Activated naive CD4-positive, alpha-beta T cell treated with anti-CD3 and anti-CD28 coated beads for 36 hours (primary cell): ENCODE measurements at regions not wholly inside any gene's neighbourhood (a gene's known extent, or its start where the extent isn't known, plus 50 kb on each side); places are given as distances from the start of the nearest gene placed in this dataset.
A peak's percentile ranks its signal among the peaks of the same experiment; 100 is the strongest.

Experiments used
- CTCF ChIA-PET: fragments of 350-600 bp; sonication (Branson Sonifier 250); formaldehyde crosslinking; loops from one replicate; lab custom pipeline; 2021; ENCODE audit warnings: antibody characterized with exemption; lab: Charles Lee
- DNase-seq: peaks from one replicate; pipeline ENCODE4 v3.0.0-alpha.2; 2020
- H3K27ac Mint-ChIP-seq: one replicate; pipeline ENCODE4 v1.8.0; 2021; ENCODE audit warnings: mild to moderate bottlenecking, mixed read lengths
- H3K27me3 Mint-ChIP-seq: one replicate; pipeline ENCODE4 v1.8.0; 2021; ENCODE audit warnings: low read depth, mixed read lengths
- H3K36me3 Mint-ChIP-seq: one replicate; pipeline ENCODE4 v1.8.0; 2021; ENCODE audit warnings: low read depth, mixed read lengths
- H3K4me1 Mint-ChIP-seq: one replicate; pipeline ENCODE4 v1.8.0; 2021; ENCODE audit warnings: low read depth, mixed read lengths
- H3K4me3 Mint-ChIP-seq: one replicate; pipeline ENCODE4 v1.8.0; 2021; ENCODE audit warnings: mild to moderate bottlenecking, moderate library complexity, mixed read lengths
- H3K9me3 Mint-ChIP-seq: one replicate; pipeline ENCODE4 v1.8.0; 2021; ENCODE audit warnings: mixed read lengths
- intact Hi-C: fragments of 100-400 bp; cut with micrococcal nuclease; formaldehyde crosslinking; loops from one replicate; pipeline ENCODE4 v1.15.1; 2023

- Mint-ChIP-seq H3K27ac (no peak overlapping the region), H3K4me1 (no peaks in the 10 kb centered on the region), H3K4me3 (no peak overlapping the region), H3K36me3 (no peaks in the 10 kb centered on the region), H3K27me3 (no peaks in the 10 kb centered on the region), H3K9me3 (no peaks in the 10 kb centered on the region)
- intact Hi-C loops, result no loop called here
- no peak for DNase-seq
- CTCF ChIA-PET, result no interaction called here
These were observed 101.8 kb downstream of the NUFIP1 start for GRCh38 chr13:44887515-44887914.

DNA sequence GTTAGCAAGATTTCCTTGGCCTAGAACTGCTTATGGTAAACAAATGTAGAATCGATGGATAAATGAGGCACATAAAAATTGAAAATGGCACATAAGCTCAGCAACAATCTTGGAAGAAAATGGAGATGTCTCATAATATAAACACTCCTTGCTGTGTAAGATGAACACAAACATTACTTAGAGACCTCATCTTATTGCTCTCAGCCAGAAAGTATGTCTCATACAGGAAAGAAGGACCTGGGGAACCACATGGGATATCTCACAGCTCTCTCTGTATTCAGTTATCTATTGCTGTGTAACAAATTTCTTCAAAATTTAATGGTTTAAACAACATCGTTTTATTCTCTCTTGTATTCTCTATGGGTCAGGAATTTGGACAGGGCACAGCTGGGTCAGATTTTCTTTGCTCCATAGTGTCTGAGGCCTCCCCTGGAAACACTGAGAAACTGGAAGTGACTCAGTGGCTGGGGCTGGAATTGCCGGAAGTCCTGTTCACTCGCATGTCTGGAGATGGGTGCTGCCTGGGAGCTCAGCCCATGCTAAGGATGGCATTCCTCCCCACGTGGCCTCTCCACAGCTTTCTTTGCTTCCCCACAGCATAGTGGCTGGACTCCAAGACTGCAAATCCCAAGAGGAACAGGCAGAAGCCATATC lies 105.1 kb downstream of the NUFIP1 start:
- H3K9me3 Mint-ChIP-seq, result no peaks in the 10 kb centered on the region
- no peaks in the 10 kb centered on the region for H3K4me1 Mint-ChIP-seq
- no peak for DNase-seq
- intact Hi-C loops, result no loop called here
- no peak overlapping the region for H3K27ac Mint-ChIP-seq
- no peak overlapping the region for H3K4me3 Mint-ChIP-seq
- CTCF ChIA-PET, result interaction anchor here (0.7 to 0.8 kb wide), 2 partner anchors 94 to 826 kb away, joined by 3 read pairs; no protein-coding TSS in a partner anchor
- H3K36me3 Mint-ChIP-seq, result no peaks in the 10 kb centered on the region
- H3K27me3 Mint-ChIP-seq, result no peaks in the 10 kb centered on the region

DNA sequence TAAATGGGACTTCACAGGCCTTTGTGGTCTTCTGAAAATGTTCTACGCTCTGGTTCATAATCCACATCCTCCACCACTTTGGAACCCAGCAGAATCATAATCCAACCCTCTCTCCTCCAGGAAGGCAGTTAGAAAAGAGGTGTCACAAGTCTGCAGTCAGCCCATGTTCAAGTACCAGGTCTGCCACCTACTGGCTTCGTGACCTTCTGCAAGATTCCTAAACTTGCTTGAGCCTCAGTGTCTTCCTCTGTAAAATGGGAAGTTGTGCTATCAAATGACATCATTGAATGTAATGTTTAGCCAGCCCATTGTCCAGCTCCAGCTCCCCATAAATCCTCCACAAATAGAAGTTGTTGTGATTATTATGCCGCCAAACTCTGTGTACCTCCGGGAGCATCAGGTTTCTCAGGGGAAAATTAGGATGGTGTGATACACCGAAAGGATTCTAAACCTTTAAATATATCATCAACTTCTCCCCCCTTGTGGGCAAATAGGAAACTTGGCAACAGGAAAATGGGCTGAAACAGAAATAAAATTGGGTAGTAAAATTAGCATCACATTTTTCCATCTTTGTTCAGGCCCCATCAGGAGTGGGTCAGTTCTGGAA lies 109.7 kb downstream of the NUFIP1 start:
- CTCF ChIA-PET, result interaction anchor here (0.6 to 2.7 kb wide), 3 partner anchors 19 to 396 kb away, joined by 3 to 15 read pairs (median 3); no protein-coding TSS in a partner anchor
- Mint-ChIP-seq H3K27ac (no peak overlapping the region), H3K4me3 (no peak overlapping the region), H3K36me3 (no peaks in the 10 kb centered on the region), H3K27me3 (peaks cover 3% of the 10 kb centered on the region), H3K9me3 (no peaks in the 10 kb centered on the region), H3K4me1 (no peaks in the 10 kb centered on the region)
- DNase-seq, result peak; percentile 49
- intact Hi-C loops, result loop anchor here (1.0 to 5.0 kb wide), 3 partner anchors 112 to 972 kb away; no protein-coding TSS in a partner anchor

GRCh38 chr13:44876782-44877324 lies 112.4 kb downstream of the NUFIP1 start:
- intact Hi-C loops, result loop anchor here (5.0 kb wide), 2 partner anchors 110 to 970 kb away; no protein-coding TSS in a partner anchor
- no peaks in the 10 kb centered on the region for H3K9me3 Mint-ChIP-seq
- H3K27ac Mint-ChIP-seq, result no peak overlapping the region
- H3K4me1 Mint-ChIP-seq, result no peaks in the 10 kb centered on the region
- no peak overlapping the region for H3K4me3 Mint-ChIP-seq
- DNase-seq, result peak; percentile 14
- CTCF ChIA-PET, result interaction anchor here (0.6 to 0.9 kb wide), 2 partner anchors 120 to 377 kb away, joined by 3 read pairs; no protein-coding TSS in a partner anchor
- H3K27me3 Mint-ChIP-seq, result peaks cover 3% of the 10 kb centered on the region
- no peaks in the 10 kb centered on the region for H3K36me3 Mint-ChIP-seq

DNA sequence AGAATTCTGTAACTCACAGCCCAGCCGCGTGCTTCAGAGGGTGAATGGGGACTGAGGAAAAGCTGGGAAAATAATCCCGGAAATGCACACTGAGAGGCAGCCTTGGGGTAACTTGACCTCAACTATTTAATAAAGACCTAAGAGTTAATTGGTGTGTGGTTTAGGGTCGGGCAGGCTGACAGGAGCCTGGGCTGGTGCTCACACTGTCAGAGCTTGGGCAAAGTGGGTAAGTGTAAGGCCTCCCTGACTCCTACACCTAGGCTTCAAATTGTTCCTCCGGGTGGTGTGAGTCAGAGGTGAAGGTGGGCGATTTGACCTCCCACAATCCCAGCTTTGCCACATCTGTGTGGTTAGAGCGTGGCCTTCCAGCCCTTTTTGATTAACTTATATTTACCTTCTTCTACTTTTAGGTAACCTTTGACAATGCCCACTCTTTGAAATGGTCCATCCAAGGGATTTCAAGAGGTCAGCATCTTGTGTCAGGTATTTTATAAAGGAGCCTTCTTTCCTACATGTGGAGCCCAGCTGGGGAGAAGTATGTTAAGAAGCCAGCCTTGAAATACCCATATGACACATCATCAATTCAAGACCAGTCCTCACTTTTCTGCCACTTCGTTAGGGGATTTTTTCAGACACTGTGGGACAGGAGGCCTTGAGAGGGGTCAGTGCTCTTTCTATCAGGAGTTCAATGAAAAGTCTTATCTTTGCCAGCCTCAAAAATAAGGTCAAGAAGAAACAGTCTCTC lies 114.2 kb downstream of the NUFIP1 start:
- Mint-ChIP-seq H3K9me3 (no peaks in the 10 kb centered on the region), H3K4me1 (no peaks in the 10 kb centered on the region), H3K4me3 (no peak overlapping the region), H3K27ac (no peak overlapping the region), H3K36me3 (no peaks in the 10 kb centered on the region), H3K27me3 (peaks cover 3% of the 10 kb centered on the region)
- intact Hi-C loops, result loop anchor here (5.0 kb wide), 2 partner anchors 108 to 968 kb away; no protein-coding TSS in a partner anchor
- DNase-seq, result no peak
- CTCF ChIA-PET, result interaction anchor here (0.7 to 1.0 kb wide), 2 partner anchors 42 to 392 kb away, joined by 3 to 5 read pairs; no protein-coding TSS in a partner anchor

- no peak overlapping the region for H3K27ac Mint-ChIP-seq
- H3K36me3 Mint-ChIP-seq, result no peaks in the 10 kb centered on the region
- H3K27me3 Mint-ChIP-seq, result peaks cover 3% of the 10 kb centered on the region
- no peak overlapping the region for H3K4me3 Mint-ChIP-seq
- H3K4me1 Mint-ChIP-seq, result no peaks in the 10 kb centered on the region
- CTCF ChIA-PET, result interaction anchor here (1.0 kb wide), 1 partner anchor 391 kb away, joined by 3 read pairs; no protein-coding TSS in a partner anchor
- intact Hi-C loops, result no loop called here
- no peak for DNase-seq
- H3K9me3 Mint-ChIP-seq, result no peaks in the 10 kb centered on the region
These were observed 115.1 kb downstream of the NUFIP1 start for GRCh38 chr13:44874176-44874575.

DNA sequence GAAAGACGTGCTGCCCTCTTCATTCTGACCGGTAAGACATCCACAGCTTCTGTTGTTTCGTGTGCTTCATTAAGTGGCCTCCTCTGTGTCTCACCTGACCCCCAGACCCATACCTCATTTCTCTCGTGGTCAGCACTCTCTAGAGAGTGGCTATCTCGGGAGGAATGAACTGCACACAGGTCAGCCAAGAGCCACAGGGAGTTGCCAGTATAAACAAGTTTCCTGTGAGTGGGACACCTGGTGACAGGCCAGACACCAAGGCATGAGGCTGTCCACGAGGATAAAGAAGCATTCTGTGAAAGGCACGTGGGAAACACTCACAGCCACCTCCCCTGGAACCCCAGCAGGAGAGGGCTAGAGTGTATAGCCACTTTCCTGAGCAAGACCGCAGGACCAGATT lies 115.8 kb downstream of the NUFIP1 start:
- Mint-ChIP-seq H3K4me1 (no peaks in the 10 kb centered on the region), H3K36me3 (no peaks in the 10 kb centered on the region), H3K27me3 (peaks cover 3% of the 10 kb centered on the region), H3K9me3 (no peaks in the 10 kb centered on the region), H3K4me3 (no peak overlapping the region), H3K27ac (no peak overlapping the region)
- intact Hi-C loops, result no loop called here
- CTCF ChIA-PET, result no interaction called here
- no peak for DNase-seq

- H3K9me3 Mint-ChIP-seq, result no peaks in the 10 kb centered on the region
- H3K27me3 Mint-ChIP-seq, result no peaks in the 10 kb centered on the region
- H3K4me1 Mint-ChIP-seq, result no peaks in the 10 kb centered on the region
- no peak for DNase-seq
- H3K27ac Mint-ChIP-seq, result no peak overlapping the region
- intact Hi-C loops, result no loop called here
- no peaks in the 10 kb centered on the region for H3K36me3 Mint-ChIP-seq
- CTCF ChIA-PET, result interaction anchor here (0.6 kb wide), 2 partner anchors 140 to 459 kb away, joined by 3 read pairs; no protein-coding TSS in a partner anchor
- no peak overlapping the region for H3K4me3 Mint-ChIP-seq
These were observed 116.5 kb downstream of the NUFIP1 start for GRCh38 chr13:44872751-44873150.

- H3K4me3 Mint-ChIP-seq, result no peak overlapping the region
- no peaks in the 10 kb centered on the region for H3K36me3 Mint-ChIP-seq
- H3K27ac Mint-ChIP-seq, result no peak overlapping the region
- H3K9me3 Mint-ChIP-seq, result no peaks in the 10 kb centered on the region
- intact Hi-C loops, result no loop called here
- CTCF ChIA-PET, result no interaction called here
- no peak for DNase-seq
- no peaks in the 10 kb centered on the region for H3K4me1 Mint-ChIP-seq
- no peaks in the 10 kb centered on the region for H3K27me3 Mint-ChIP-seq
These were observed 118.8 kb downstream of the NUFIP1 start for GRCh38 chr13:44870456-44870929.

- H3K9me3 Mint-ChIP-seq, result no peaks in the 10 kb centered on the region
- H3K4me3 Mint-ChIP-seq, result no peak overlapping the region
- H3K4me1 Mint-ChIP-seq, result no peaks in the 10 kb centered on the region
- no peak overlapping the region for H3K27ac Mint-ChIP-seq
- intact Hi-C loops, result no loop called here
- H3K27me3 Mint-ChIP-seq, result no peaks in the 10 kb centered on the region
- no peaks in the 10 kb centered on the region for H3K36me3 Mint-ChIP-seq
- DNase-seq, result no peak
- CTCF ChIA-PET, result no interaction called here
These were observed 120.1 kb downstream of the NUFIP1 start for GRCh38 chr13:44869167-44869566.

DNA sequence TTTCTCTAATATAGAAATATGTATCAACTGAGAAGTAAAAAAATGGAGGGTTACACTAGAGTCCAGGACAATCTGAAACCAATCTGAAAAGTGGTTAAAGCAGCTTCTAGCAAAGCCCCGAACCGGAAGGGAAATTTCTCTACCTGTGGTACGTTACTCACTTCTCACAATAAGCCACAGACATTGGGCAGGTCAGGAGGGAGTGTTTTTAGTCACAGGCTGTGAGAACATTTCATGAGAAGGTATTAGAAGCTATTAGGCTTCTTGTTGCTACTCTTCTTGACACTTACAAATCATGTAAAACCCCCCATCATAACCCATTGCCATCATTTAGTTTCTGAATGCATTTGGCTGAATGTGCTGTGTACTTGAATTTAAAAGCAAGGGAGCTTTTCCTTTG lies 120.9 kb downstream of the NUFIP1 start:
- H3K4me3 Mint-ChIP-seq, result no peak overlapping the region
- no peaks in the 10 kb centered on the region for H3K4me1 Mint-ChIP-seq
- no peaks in the 10 kb centered on the region for H3K27me3 Mint-ChIP-seq
- DNase-seq, result no peak
- CTCF ChIA-PET, result no interaction called here
- no peaks in the 10 kb centered on the region for H3K36me3 Mint-ChIP-seq
- H3K27ac Mint-ChIP-seq, result no peak overlapping the region
- no peaks in the 10 kb centered on the region for H3K9me3 Mint-ChIP-seq
- intact Hi-C loops, result no loop called here

- Mint-ChIP-seq H3K27ac (no peak overlapping the region), H3K9me3 (no peaks in the 10 kb centered on the region), H3K36me3 (no peaks in the 10 kb centered on the region), H3K4me1 (no peaks in the 10 kb centered on the region), H3K27me3 (no peaks in the 10 kb centered on the region), H3K4me3 (no peak overlapping the region)
- CTCF ChIA-PET, result no interaction called here
- intact Hi-C loops, result no loop called here
- DNase-seq, result no peak
These were observed 121.4 kb downstream of the NUFIP1 start for GRCh38 chr13:44867825-44868224.
